ENCODE measurements at regions not wholly inside any gene's neighbourhood (a gene's known extent, or its start where the extent isn't known, plus 50 kb on each side); places are given as distances from the start of the nearest gene placed in this dataset.

- no peak for DNase-seq (ENCODE audit: low spot score)
These were observed 267.2 kb downstream of the ENGASE start for GRCh38 chr17:79341816-79342215.

- DNase-seq (ENCODE audit: low spot score), result no peak
These were observed 266.7 kb downstream of the ENGASE start for GRCh38 chr17:79341222-79341780.

- DNase-seq (ENCODE audit: low spot score), result no peak
These were observed 266.0 kb downstream of the ENGASE start for GRCh38 chr17:79340333-79341221.

- DNase-seq (ENCODE audit: low spot score), result no peak
These were observed 264.7 kb downstream of the ENGASE start for GRCh38 chr17:79339321-79339720.

- DNase-seq (ENCODE audit: low spot score), result peak; percentile 69
These were observed 264.0 kb downstream of the ENGASE start for GRCh38 chr17:79338604-79339003.

- DNase-seq (ENCODE audit: low spot score), result no peak
These were observed 263.5 kb downstream of the ENGASE start for GRCh38 chr17:79338152-79338551.

- DNase-seq (ENCODE audit: low spot score), result no peak
These were observed 262.4 kb downstream of the ENGASE start for GRCh38 chr17:79337053-79337452.

- DNase-seq (ENCODE audit: low spot score), result no peak
These were observed 260.8 kb downstream of the ENGASE start for GRCh38 chr17:79335456-79335855.

GRCh38 chr17:79332011-79332554, 257.5 kb downstream of the ENGASE start:
- DNase-seq (ENCODE audit: low spot score), result no peak

- no peak for DNase-seq (ENCODE audit: low spot score)
These were observed 256.9 kb downstream of the ENGASE start for GRCh38 chr17:79331492-79331891.

GRCh38 chr17:79330696-79331095, 256.1 kb downstream of the ENGASE start:
- DNase-seq (ENCODE audit: low spot score), result no peak

- DNase-seq (ENCODE audit: low spot score), result no peak
These were observed 255.6 kb downstream of the ENGASE start for GRCh38 chr17:79330229-79330628.

- DNase-seq (ENCODE audit: low spot score), result no peak
These were observed 252.2 kb downstream of the ENGASE start for GRCh38 chr17:79326814-79327213.

- DNase-seq (ENCODE audit: low spot score), result peak; percentile 11
These were observed 251.2 kb downstream of the ENGASE start for GRCh38 chr17:79325709-79326430.

GRCh38 chr17:79324194-79324593, 249.6 kb downstream of the ENGASE start:
- DNase-seq (ENCODE audit: low spot score), result no peak

- no peak for DNase-seq (ENCODE audit: low spot score)
These were observed 248.9 kb downstream of the ENGASE start for GRCh38 chr17:79323566-79323965.

GRCh38 chr17:79322211-79323123, 247.8 kb downstream of the ENGASE start:
- no peak for DNase-seq (ENCODE audit: low spot score)

- no peak for DNase-seq (ENCODE audit: low spot score)
These were observed 245.7 kb downstream of the ENGASE start for GRCh38 chr17:79320331-79320730.

GRCh38 chr17:79317916-79318315, 243.3 kb downstream of the ENGASE start:
- DNase-seq (ENCODE audit: low spot score), result no peak

- DNase-seq (ENCODE audit: low spot score), result no peak
These were observed 242.2 kb downstream of the ENGASE start for GRCh38 chr17:79316805-79317204.

GRCh38 chr17:79315358-79316105, 240.9 kb downstream of the ENGASE start:
- DNase-seq (ENCODE audit: low spot score), result no peak
